GM12878 (cell line): ENCODE measurements at regions not wholly inside any gene's neighbourhood (a gene's known extent, or its start where the extent isn't known, plus 50 kb on each side); places are given as distances from the start of the nearest gene placed in this dataset.

Source experiments
- ATAC-seq: fragments of 200-7000 bp; cut with Tn5 transposase; 3 replicates; pipeline ENCODE4 v1.9.1; 2020; ENCODE audit warnings: mild to moderate bottlenecking, moderate library complexity
- BruUV-seq: library from RNA; stranded (reverse); fragments of 400-500 nt; replicated peaks from 2 replicates; lab custom pipeline; 2021; lab: Mats Ljungman, UMichigan
- CTCF ChIA-PET: fragments of 300-600 bp; sonication (Branson Sonifier 250); formaldehyde crosslinking; extraction: SDS; loops from one replicate; lab custom pipeline; 2021; ENCODE audit warnings: inconsistent platforms; lab: Yijun Ruan, JAX
- POLR2A ChIA-PET: fragments of 350-600 bp; formaldehyde crosslinking; extraction: SDS; loops from one replicate; lab custom pipeline; 2021; ENCODE audit warnings: inconsistent platforms; lab: Charles Lee
- RAD21 ChIA-PET: fragments of 300-600 bp; sonication (Branson Sonifier 250); formaldehyde crosslinking; loops from one replicate; lab custom pipeline; 2023; ENCODE audit warnings: antibody characterized with exemption; ENCODE audit not compliant: unreplicated experiment; lab: Charles Lee
- SMC1A ChIA-PET: fragments of 300-600 bp; sonication (Branson Sonifier 250); formaldehyde crosslinking; loops from one replicate; lab custom pipeline; 2023; ENCODE audit not compliant: unreplicated experiment, uncharacterized antibody; lab: Charles Lee
- DNase-seq: peaks from one replicate; pipeline ENCODE4 v3.0.0-alpha.2; 2011; ENCODE audit warnings: low read depth, low spot score
- FAIRE-seq: peaks from 3 replicates; lab custom pipeline; 2011; peaks lifted over from hg19 to GRCh38; lab: Jason Lieb, UNC
- H2AFZ ChIP-seq: 2 replicates; pipeline ENCODE4 v1.6.0; 2011; ENCODE audit warnings: low read depth, low read length, control low read depth; ENCODE audit not compliant: control insufficient read depth
- H3K27ac ChIP-seq: 2 replicates; pipeline ENCODE4 v1.5.1; 2011; ENCODE audit warnings: control low read depth; ENCODE audit not compliant: control insufficient read depth, insufficient read depth
- H3K27me3 ChIP-seq, 2 experiments: replicated peaks in 1 of 2; 2 replicates each; pipeline versions ENCODE4 v1.6.0 to v1.6.1; 2011; ENCODE audit warnings: low read length in 1 of 2; ENCODE audit not compliant: control insufficient read depth in 2 of 2, insufficient read depth in 2 of 2
- H3K36me3 ChIP-seq, 2 experiments: 2 replicates each; pipeline ENCODE4 v1.5.1; 2011; ENCODE audit warnings: low read length in 1 of 2; ENCODE audit not compliant: control insufficient read depth in 2 of 2, insufficient read depth in 2 of 2
- H3K4me1 ChIP-seq: 2 replicates; pipeline ENCODE4 v1.6.1; 2011; ENCODE audit warnings: mild to moderate bottlenecking, low read length, moderate library complexity, mixed read lengths; ENCODE audit not compliant: control insufficient read depth, insufficient read depth
- H3K4me2 ChIP-seq: 2 replicates; pipeline ENCODE4 v1.6.0; 2011; ENCODE audit warnings: control low read depth; ENCODE audit not compliant: control insufficient read depth, insufficient read depth
- H3K4me3 ChIP-seq: fragments of 200-600 bp; sonication (generic); 2 replicates; pipeline ENCODE4 v1.5.1; 2016
- H3K79me2 ChIP-seq: 2 replicates; pipeline ENCODE4 v1.6.0; 2011; ENCODE audit warnings: low read length; ENCODE audit not compliant: control insufficient read depth, insufficient read depth
- H3K9ac ChIP-seq: 2 replicates; pipeline ENCODE4 v1.8.0; 2011; ENCODE audit warnings: low read length, control low read depth, mixed read lengths; ENCODE audit not compliant: control insufficient read depth, insufficient read depth
- H3K9me3 ChIP-seq: replicated peaks from 3 replicates; pipeline ENCODE4 v1.5.1; 2011; ENCODE audit warnings: mild to moderate bottlenecking, low read length; ENCODE audit not compliant: control insufficient read depth, insufficient read depth
- H4K20me1 ChIP-seq: 2 replicates; pipeline ENCODE4 v1.6.0; 2011; ENCODE audit not compliant: control insufficient read depth, insufficient read depth
- ASH2L ChIP-seq: fragments of 300-600, 200-600 bp; sonication (generic); IDR thresholded peaks from 2 replicates; pipeline ENCODE4 v1.6.1; 2017; ENCODE audit warnings: low read depth, mild to moderate bottlenecking, borderline replicate concordance
- HDAC2 ChIP-seq: fragments of 200-600 bp; sonication (generic); IDR thresholded peaks from 2 replicates; pipeline ENCODE4 v1.6.1; 2017
- RB1 ChIP-seq: fragments of 450-650 bp; formaldehyde crosslinking; IDR thresholded peaks from 2 replicates; pipeline ENCODE4 v1.6.1; 2017; ENCODE audit warnings: mild to moderate bottlenecking, borderline replicate concordance
- SMARCA5 ChIP-seq: fragments of 450-650 bp; IDR thresholded peaks from 2 replicates; pipeline ENCODE4 v1.6.1; 2017; ENCODE audit warnings: mild to moderate bottlenecking
- YBX1 ChIP-seq: fragments of 450-650 bp; IDR thresholded peaks from 2 replicates; pipeline ENCODE4 v1.6.1; 2016; ENCODE audit warnings: antibody characterized with exemption
- WGBS: methylation state at CpG from one replicate; pipeline ENCODE4 v1.1.6; 2016; ENCODE audit warnings: low lambda C conversion rate; ENCODE audit not compliant: insufficient replicate concordance, insufficient coverage; ENCODE audit errors: missing lambda C conversion rate; 5-methylcytosine and 5-hydroxymethylcytosine counted together
- in situ Hi-C: fragments of 300-500 bp; cut with MboI; formaldehyde crosslinking; loops from 9 replicates; pipeline ENCODE4 v1.14.3; 2018; ENCODE audit warnings: mixed read lengths
- intact Hi-C: fragments of 100-400 bp; cut with micrococcal nuclease; formaldehyde crosslinking; loops from one replicate; pipeline ENCODE4 v1.14.2; 2022; ENCODE audit not compliant: unreplicated experiment
- TF ChIP-seq, protein P1 (sequence below): fragments of 450-650 bp; IDR thresholded peaks from 2 replicates; pipeline ENCODE4 v1.6.1; 2016; ENCODE audit warnings: mild to moderate bottlenecking, moderate library complexity, borderline replicate concordance

DNA sequence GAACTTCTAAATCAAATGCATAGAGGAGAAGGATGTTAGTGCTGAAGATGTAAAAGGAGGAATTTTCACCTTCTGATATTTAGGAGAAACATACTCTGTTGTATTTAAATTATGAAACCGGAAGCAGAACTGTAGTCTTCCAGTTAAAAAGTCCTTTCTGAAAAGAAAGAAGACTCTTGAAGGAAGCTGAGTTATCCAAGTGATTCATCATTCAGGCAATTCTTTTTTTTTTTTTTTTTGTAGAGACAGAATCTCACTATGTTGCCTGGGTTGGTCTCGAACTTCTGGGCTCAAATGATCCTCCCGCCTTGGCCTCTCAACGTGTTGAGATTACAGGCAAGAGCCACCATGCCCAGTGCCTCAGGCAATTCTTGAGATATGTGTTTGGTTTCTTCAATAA is 424.8 kb upstream of the TPM1 start (continued):
- TF ChIP-seq, protein P1, sequence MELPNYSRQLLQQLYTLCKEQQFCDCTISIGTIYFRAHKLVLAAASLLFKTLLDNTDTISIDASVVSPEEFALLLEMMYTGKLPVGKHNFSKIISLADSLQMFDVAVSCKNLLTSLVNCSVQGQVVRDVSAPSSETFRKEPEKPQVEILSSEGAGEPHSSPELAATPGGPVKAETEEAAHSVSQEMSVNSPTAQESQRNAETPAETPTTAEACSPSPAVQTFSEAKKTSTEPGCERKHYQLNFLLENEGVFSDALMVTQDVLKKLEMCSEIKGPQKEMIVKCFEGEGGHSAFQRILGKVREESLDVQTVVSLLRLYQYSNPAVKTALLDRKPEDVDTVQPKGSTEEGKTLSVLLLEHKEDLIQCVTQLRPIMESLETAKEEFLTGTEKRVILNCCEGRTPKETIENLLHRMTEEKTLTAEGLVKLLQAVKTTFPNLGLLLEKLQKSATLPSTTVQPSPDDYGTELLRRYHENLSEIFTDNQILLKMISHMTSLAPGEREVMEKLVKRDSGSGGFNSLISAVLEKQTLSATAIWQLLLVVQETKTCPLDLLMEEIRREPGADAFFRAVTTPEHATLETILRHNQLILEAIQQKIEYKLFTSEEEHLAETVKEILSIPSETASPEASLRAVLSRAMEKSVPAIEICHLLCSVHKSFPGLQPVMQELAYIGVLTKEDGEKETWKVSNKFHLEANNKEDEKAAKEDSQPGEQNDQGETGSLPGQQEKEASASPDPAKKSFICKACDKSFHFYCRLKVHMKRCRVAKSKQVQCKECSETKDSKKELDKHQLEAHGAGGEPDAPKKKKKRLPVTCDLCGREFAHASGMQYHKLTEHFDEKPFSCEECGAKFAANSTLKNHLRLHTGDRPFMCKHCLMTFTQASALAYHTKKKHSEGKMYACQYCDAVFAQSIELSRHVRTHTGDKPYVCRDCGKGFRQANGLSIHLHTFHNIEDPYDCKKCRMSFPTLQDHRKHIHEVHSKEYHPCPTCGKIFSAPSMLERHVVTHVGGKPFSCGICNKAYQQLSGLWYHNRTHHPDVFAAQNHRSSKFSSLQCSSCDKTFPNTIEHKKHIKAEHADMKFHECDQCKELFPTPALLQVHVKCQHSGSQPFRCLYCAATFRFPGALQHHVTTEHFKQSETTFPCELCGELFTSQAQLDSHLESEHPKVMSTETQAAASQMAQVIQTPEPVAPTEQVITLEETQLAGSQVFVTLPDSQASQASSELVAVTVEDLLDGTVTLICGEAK, result no peak
- TF ChIP-seq HDAC2 (no peak), SMARCA5 (no peak), ASH2L (no peak)

DNA sequence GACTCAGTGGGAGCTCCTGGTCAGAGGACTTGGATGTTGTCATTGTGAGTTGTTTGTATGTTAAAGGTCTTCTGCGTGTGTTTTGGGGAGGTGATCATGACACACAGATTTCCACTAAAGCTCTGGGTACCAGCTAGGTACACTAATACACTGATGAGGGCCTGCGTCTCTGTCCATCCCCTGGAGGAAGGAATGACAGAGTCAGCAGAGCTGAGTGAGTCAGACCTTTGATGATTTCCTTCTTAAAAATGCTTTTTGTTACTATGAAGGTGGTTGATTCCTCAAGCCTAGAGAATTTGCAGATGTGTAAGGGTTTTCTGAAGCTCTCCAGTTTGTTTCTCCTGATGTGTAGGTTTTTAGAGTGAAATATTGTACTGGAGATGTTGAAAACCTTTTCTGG is 424.1 kb upstream of the TPM1 start:
- ChIA-PET CTCF (no interaction called here), SMC1A (interaction anchor here (0.6 to 1.0 kb wide), 2 partner anchors 11 to 37 kb away, joined by 3 read pairs; no protein-coding TSS in a partner anchor), RAD21 (no interaction called here), POLR2A (no interaction called here)
- Histone ChIP-seq H3K79me2 (no peaks in the 10 kb centered on the region), H3K36me3 (no peaks in the 10 kb centered on the region), H3K27me3 (no peaks in the 10 kb centered on the region; a peak in 1 of 4 replicates), H3K4me1 (no peaks in the 10 kb centered on the region), H3K9me3 (no peaks in the 10 kb centered on the region), H3K4me2 (no peak overlapping the region), H3K4me3 (no peak overlapping the region), H2AFZ (no peak overlapping the region), H4K20me1 (no peaks in the 10 kb centered on the region), H3K27ac (no peak overlapping the region), H3K9ac (no peak overlapping the region)
- BruUV-seq, result no TSS peak
- DNase-seq (no peak), ATAC-seq (no peak), FAIRE-seq (no peak)
- WGBS, result 54% methylated on average over 2 of the region's 2 CpGs
- intact Hi-C loops (no loop called here), in situ Hi-C loops (no loop called here)
- TF ChIP-seq YBX1 (no peak), RB1 (no peak)
